RWPE2 (cell line): ENCODE measurements at regions not wholly inside any gene's neighbourhood (a gene's known extent, or its start where the extent isn't known, plus 50 kb on each side); places are given as distances from the start of the nearest gene placed in this dataset.

ENCODE experiments used
- ATAC-seq: fragments of 200-7000 bp; cut with Tn5 transposase; 3 replicates; pipeline ENCODE4 v1.9.1; 2021; ENCODE audit warnings: low read depth
- DNase-seq: peaks from one replicate; pipeline ENCODE4 v3.0.0-alpha.2; 2020; ENCODE audit warnings: low spot score
- H3K27ac ChIP-seq: fragments of 450-650 bp; 2 replicates; pipeline ENCODE4 v1.5.1; 2017; ENCODE audit warnings: mild to moderate bottlenecking; ENCODE audit not compliant: poor library complexity, severe bottlenecking
- H3K27me3 ChIP-seq: fragments of 250-450 bp; sonication (Bioruptor Pico); 2 replicates; pipeline ENCODE4 v1.5.1; 2021; ENCODE audit warnings: mild to moderate bottlenecking, moderate library complexity; ENCODE audit not compliant: insufficient read depth, poor library complexity, severe bottlenecking
- H3K36me3 ChIP-seq: fragments of 250-450 bp; sonication (Bioruptor Pico); 2 replicates; pipeline ENCODE4 v1.5.1; 2020; ENCODE audit warnings: low read depth, mild to moderate bottlenecking, moderate library complexity
- H3K4me1 ChIP-seq: fragments of 250-450 bp; sonication (Bioruptor Pico); 2 replicates; pipeline ENCODE4 v1.5.1; 2021; ENCODE audit warnings: mild to moderate bottlenecking, moderate library complexity; ENCODE audit not compliant: insufficient read depth, poor library complexity, severe bottlenecking
- H3K4me3 ChIP-seq: fragments of 250-450 bp; sonication (Bioruptor Pico); 2 replicates; pipeline ENCODE4 v1.5.1; 2021; ENCODE audit warnings: mild to moderate bottlenecking, moderate library complexity; ENCODE audit not compliant: severe bottlenecking
- H3K9me3 ChIP-seq: fragments of 250-450 bp; sonication (Bioruptor Pico); 2 replicates; pipeline ENCODE4 v1.5.1; 2021; ENCODE audit warnings: mild to moderate bottlenecking, moderate library complexity; ENCODE audit not compliant: severe bottlenecking
- TF ChIP-seq, protein P1 (sequence below): fragments of 450-650 bp; IDR thresholded peaks from one replicate; pipeline ENCODE4 v1.5.1; 2017; ENCODE audit warnings: mild to moderate bottlenecking, moderate library complexity; ENCODE audit not compliant: poor library complexity, severe bottlenecking

- H3K4me3 ChIP-seq: no peak overlapping the region
- H3K4me1 ChIP-seq: no peaks in the 10 kb centered on the region
- no peaks in the 10 kb centered on the region for H3K27me3 ChIP-seq
- no peaks in the 10 kb centered on the region for H3K9me3 ChIP-seq
- no peak overlapping the region for H3K27ac ChIP-seq
- TF ChIP-seq, protein P1, sequence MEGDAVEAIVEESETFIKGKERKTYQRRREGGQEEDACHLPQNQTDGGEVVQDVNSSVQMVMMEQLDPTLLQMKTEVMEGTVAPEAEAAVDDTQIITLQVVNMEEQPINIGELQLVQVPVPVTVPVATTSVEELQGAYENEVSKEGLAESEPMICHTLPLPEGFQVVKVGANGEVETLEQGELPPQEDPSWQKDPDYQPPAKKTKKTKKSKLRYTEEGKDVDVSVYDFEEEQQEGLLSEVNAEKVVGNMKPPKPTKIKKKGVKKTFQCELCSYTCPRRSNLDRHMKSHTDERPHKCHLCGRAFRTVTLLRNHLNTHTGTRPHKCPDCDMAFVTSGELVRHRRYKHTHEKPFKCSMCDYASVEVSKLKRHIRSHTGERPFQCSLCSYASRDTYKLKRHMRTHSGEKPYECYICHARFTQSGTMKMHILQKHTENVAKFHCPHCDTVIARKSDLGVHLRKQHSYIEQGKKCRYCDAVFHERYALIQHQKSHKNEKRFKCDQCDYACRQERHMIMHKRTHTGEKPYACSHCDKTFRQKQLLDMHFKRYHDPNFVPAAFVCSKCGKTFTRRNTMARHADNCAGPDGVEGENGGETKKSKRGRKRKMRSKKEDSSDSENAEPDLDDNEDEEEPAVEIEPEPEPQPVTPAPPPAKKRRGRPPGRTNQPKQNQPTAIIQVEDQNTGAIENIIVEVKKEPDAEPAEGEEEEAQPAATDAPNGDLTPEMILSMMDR: no peak
- no peaks in the 10 kb centered on the region for H3K36me3 ChIP-seq
- no peak for ATAC-seq
- DNase-seq: no peak
Observed at GRCh38 chr11:15536438-15536837, 421.7 kb downstream of the INSC start.

GRCh38 chr11:15539645-15540044, 424.9 kb downstream of the INSC start:
- H3K27me3 ChIP-seq: no peaks in the 10 kb centered on the region
- no peaks in the 10 kb centered on the region for H3K4me1 ChIP-seq
- no peak for ATAC-seq
- H3K4me3 ChIP-seq: no peak overlapping the region
- no peaks in the 10 kb centered on the region for H3K36me3 ChIP-seq
- no peak for DNase-seq
- no peak overlapping the region for H3K27ac ChIP-seq
- H3K9me3 ChIP-seq: no peaks in the 10 kb centered on the region
- TF ChIP-seq, protein P1: no peak

DNA sequence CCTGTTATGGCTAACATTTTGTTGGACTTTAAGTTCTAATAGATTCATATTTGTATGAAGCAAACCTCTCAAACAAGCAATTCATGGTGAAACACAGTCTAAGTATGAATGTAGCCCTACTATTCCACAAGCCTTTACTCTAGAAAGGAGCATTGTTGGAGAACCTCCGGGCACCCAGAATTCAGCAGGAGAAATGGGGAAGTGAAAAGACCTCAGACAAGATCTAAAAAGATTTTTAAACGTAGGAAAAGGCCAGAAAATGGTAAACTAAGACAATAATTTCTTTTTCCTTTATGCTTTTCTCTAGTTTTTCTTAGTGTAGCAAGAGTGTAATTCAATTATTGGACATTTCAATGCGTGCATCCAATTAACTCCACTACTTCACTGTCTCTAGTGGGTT, 426.4 kb downstream of the INSC start:
- no peak overlapping the region for H3K27ac ChIP-seq
- no peak for ATAC-seq
- TF ChIP-seq, protein P1: no peak
- no peaks in the 10 kb centered on the region for H3K36me3 ChIP-seq
- H3K9me3 ChIP-seq: no peaks in the 10 kb centered on the region
- no peak for DNase-seq
- no peaks in the 10 kb centered on the region for H3K27me3 ChIP-seq
- H3K4me3 ChIP-seq: no peak overlapping the region
- H3K4me1 ChIP-seq: no peaks in the 10 kb centered on the region

DNA sequence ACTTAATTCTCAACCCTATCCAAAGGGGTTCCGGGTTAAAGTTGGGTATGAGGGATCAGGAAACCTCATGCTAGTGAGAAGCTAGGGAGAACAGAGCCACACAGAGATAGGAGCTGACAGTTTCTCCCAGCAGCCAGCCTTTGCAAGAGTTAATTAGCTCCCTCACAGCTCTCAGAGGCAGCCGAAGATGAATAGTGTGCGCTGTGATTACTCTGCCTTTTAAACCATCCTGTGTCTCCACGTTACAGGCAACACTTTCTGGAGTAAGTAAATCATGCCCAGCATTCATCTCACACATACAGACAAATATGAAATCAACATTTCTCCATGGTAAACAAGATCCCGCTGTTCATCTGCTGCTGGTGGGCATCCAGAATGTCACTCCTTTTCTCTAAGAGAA, 429.6 kb downstream of the INSC start:
- ATAC-seq (no peak), DNase-seq (no peak)
- H3K27me3 ChIP-seq: no peaks in the 10 kb centered on the region
- H3K4me3 ChIP-seq: no peak overlapping the region
- TF ChIP-seq, protein P1: no peak
- no peaks in the 10 kb centered on the region for H3K36me3 ChIP-seq
- no peak overlapping the region for H3K27ac ChIP-seq
- H3K9me3 ChIP-seq: no peaks in the 10 kb centered on the region
- H3K4me1 ChIP-seq: no peaks in the 10 kb centered on the region

GRCh38 chr11:15547685-15548084, 433.0 kb downstream of the INSC start:
- H3K27ac ChIP-seq: no peak overlapping the region
- no peaks in the 10 kb centered on the region for H3K27me3 ChIP-seq
- no peaks in the 10 kb centered on the region for H3K4me1 ChIP-seq
- TF ChIP-seq, protein P1: no peak
- H3K9me3 ChIP-seq: no peaks in the 10 kb centered on the region
- no peak overlapping the region for H3K4me3 ChIP-seq
- H3K36me3 ChIP-seq: no peaks in the 10 kb centered on the region
- ATAC-seq (no peak), DNase-seq (no peak)
